Right hindlimb (tissue), 1 donor: ENCODE measurements at regions not wholly inside any gene's neighbourhood (a gene's known extent, or its start where the extent isn't known, plus 50 kb on each side); places are given as distances from the start of the nearest gene placed in this dataset.

ENCODE experiments used
- DNase-seq: peaks from one replicate; pipeline ENCODE4 v3.0.0-alpha.2; 2018

- no peak for DNase-seq
These were observed 182.2 kb upstream of the TARS1 start for GRCh38 chr5:33258553-33258952.

- DNase-seq: no peak
These were observed 180.7 kb upstream of the TARS1 start for GRCh38 chr5:33260098-33260497.

GRCh38 chr5:33261305-33261704 is 179.5 kb upstream of the TARS1 start:
- no peak for DNase-seq

GRCh38 chr5:33261747-33262146 is 179.0 kb upstream of the TARS1 start:
- no peak for DNase-seq

DNA sequence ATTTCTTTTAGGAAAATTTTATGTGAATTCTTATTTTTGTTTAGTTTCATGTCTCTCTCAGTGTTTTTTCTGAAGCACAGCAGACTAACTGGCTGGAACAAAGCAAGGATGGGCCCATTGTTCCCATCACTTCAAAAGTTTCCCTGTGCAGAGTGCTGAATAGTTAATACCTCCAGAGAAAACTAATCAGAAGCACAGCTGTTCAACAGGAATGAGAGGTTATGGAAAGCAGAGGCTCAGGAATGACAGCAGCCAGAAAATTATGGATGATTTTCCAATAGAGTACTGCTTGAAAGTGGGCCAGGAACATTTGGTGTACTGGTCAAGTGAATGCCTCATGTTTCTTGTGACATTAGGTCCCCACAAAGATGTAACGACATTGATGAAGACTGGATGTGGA is 173.0 kb upstream of the TARS1 start:
- DNase-seq: peak; percentile 36

DNA sequence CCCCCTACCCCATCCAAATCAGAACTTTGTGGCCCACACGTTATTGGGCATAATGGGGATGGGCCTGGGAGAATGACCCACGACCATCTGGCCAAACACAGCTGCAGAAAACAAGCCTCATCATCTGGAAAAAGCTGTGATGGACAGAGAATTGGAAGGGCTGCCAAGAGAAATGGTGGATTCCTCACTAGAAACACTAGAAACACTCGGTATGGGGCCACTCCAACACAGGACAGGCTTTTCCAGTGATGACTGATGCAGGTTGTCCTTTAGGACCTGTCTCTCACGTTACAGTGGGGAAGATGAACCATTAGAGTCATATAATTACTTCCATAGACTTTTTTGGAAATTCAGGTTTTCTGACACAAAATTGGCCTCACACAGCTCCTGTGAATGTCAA is 172.4 kb upstream of the TARS1 start:
- DNase-seq: peak; percentile 42

DNA sequence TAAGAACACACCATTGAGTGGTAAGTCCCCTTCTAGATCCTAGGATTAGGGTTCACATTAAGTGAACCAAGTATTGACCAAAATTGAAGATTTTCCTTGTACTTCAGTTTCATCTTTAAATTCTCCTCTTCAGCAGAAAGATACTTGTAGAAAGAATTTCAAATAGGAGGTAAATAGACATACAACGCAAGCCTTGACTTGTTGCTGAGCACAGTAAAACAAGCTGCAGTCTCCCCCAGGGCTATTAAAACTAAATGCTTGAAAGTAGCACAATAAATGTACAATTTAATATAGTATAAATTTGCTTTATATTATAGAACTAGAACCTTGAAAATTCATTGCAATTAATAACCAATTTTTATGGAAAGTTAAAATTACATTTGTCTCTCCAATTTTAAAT is 170.1 kb upstream of the TARS1 start:
- no peak for DNase-seq

DNA sequence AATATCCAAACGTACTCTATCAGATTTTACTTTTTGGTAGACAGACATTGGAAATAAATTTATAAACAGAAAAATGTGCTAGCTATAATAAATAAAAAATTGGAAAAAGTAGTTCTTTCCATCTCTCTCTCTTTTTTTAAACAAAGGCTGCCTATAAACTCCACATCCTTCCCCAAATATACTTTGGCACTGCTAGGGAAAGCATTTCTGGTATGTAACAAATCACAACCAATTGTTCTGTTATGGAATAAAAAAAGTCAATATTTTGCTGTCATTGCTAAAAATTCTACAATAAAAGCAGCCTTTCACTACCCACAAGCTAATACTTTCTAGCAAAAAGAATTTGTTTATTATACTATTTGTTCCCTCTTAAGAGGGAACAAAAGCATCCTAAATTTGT is 169.2 kb upstream of the TARS1 start:
- no peak for DNase-seq

- no peak for DNase-seq
These were observed 168.5 kb upstream of the TARS1 start for GRCh38 chr5:33272288-33272687.

DNA sequence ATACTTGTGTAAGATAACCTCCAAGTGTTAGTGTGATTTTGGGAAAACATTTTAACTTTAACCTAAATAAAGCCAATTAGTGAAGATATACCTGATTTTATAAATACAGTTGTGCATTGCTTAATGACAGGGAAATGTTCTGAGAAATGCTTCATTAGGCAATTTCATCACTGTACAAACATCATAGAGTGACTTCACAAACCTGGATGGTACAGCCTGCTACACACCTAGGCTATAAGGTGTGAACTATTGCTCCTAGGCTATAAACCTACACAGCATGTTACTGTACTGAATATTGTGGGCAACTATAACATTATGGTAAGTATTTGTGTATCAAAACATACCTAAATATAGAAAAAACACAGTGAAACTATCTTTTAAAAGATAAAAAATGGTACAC is 166.8 kb upstream of the TARS1 start:
- DNase-seq: no peak

DNA sequence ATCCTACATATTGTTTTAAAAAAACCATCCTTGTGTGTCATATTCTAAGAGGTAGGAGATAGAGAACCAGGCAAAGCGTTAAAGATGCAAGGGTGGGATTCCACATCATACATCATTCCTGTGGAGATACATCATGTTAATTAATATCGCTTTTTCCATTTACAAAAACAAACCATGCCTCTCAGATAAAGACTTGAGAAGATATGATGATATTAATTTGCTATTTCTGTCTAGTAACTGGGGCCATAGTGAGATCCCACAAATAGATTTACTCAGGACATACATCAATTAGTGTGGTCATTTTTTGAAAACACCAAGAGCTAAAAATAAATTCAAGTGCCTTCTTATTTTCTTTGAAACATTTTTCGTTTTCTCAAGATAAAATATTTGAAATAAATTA is 165.4 kb upstream of the TARS1 start:
- no peak for DNase-seq

DNA sequence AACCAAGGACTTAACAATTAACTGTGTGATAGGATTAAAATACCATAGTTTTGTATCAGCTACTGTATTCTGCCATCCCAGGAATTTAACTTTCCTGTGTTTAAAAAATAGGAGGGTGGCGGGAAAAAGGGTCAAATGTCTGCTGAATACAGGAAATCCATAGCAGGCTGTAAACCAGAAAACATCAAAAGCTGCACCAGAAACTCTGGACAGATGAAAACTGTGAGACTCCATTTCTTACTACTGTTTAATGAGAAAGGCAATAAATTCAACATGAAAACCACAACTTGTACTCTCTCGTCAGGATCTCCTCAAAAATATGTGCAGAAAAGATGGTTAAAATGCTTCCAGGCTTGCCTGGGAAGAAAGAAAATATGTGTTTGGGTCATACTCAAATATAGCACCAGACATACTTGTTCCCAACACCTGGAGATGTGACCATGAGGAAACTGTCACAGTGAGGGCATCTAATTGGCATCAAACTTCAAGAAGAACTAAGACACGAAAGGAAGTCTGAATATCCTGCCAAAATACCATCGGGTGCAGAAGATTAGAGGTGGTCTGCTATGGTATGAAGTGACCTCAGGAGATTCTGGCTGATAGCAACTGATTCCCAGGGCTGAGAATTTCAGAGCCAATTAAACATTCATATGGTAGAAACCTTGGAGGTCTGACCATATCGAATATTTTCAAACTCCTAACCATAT is 164.7 kb upstream of the TARS1 start:
- no peak for DNase-seq

DNA sequence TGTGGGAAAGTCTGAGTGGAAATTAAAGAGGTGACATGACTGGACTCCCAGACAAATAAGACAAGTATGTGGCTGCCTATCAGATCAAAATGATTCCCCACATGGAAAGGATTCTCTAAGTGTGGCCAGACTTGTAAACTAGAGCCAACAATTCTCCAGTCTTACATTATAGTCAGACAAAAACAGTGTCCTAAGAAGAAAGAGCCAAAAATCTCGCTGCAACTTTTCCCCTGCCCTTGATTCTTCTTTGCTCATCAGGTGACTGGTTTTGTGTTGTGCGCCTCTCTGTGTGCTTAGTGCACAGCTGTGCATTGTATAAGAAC is 164.2 kb upstream of the TARS1 start:
- no peak for DNase-seq

GRCh38 chr5:33277061-33277650 is 163.6 kb upstream of the TARS1 start:
- no peak for DNase-seq

- no peak for DNase-seq
These were observed 159.3 kb upstream of the TARS1 start for GRCh38 chr5:33281431-33281843.

GRCh38 chr5:33282157-33282556 is 158.6 kb upstream of the TARS1 start:
- DNase-seq: no peak

GRCh38 chr5:33282696-33283095 is 158.1 kb upstream of the TARS1 start:
- DNase-seq: no peak

GRCh38 chr5:33283243-33283642 is 157.5 kb upstream of the TARS1 start:
- no peak for DNase-seq

DNA sequence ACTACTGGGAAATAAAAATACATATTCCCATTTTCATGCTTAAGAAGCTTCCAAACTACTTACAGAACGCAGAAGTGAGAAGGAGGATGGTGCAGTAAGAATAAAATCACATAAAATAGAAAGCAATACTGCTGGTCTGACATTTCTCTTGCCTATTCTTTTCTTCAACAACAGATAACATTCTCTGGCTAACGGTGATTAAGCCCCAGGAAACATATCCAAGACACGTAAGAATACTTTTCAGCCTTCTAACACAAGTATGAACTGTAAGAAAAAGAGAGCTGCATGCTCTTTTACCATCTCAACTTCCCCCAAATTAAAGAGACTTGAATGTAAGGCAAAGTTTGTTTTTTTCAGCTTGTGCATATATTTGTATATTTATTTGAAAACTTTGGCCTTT is 156.1 kb upstream of the TARS1 start:
- DNase-seq: no peak

GRCh38 chr5:33287242-33287641 is 153.5 kb upstream of the TARS1 start:
- no peak for DNase-seq

GRCh38 chr5:33291216-33292000 is 149.4 kb upstream of the TARS1 start:
- no peak for DNase-seq

- no peak for DNase-seq
These were observed 143.0 kb upstream of the TARS1 start for GRCh38 chr5:33297760-33298216.

GRCh38 chr5:33299621-33300208 is 141.1 kb upstream of the TARS1 start:
- DNase-seq: no peak

DNA sequence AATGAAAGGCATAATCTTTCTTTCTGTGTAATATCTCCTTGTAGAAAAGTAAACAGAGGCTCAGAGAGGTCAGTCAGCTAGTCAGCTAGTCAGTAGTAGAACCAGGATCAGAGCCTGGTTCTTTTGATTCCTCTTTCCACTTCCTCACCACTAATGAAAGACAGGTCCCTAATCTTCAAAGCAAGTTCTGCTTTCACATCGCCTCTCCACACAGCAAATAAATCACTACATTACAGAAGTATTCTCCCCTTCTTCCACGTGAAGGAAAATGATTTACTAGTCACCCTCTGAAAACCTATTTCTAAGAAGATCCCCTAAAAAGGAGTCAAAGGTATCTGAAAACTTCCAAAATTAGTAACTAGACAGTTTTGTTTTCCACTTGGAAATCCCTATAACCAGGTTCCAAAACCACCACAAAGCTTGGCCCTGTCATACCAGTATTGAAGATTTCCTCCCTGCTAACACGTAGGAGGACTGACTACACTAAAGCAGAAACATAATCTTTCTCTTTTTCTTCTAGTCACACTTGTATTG is 140.5 kb upstream of the TARS1 start:
- DNase-seq: no peak
